Activated CD4-positive, CD25-positive, alpha-beta regulatory T cell treated with anti-CD3 and anti-CD28 coated beads, Interleukin-2, amount 50 U/mL, for 16 hours (primary cell): ENCODE measurements at regions not wholly inside any gene's neighbourhood (a gene's known extent, or its start where the extent isn't known, plus 50 kb on each side); places are given as distances from the start of the nearest gene placed in this dataset.
"Not testable (repeated sequence)": the region's sequence is repeated elsewhere in the genome, so short reads cannot be mapped to it uniquely, and the experiment has no call there.

ENCODE experiments used
- DNase-seq: peaks from one replicate; pipeline ENCODE4 v3.0.0-alpha.2; 2020; ENCODE audit warnings: low read depth, low spot score

DNA sequence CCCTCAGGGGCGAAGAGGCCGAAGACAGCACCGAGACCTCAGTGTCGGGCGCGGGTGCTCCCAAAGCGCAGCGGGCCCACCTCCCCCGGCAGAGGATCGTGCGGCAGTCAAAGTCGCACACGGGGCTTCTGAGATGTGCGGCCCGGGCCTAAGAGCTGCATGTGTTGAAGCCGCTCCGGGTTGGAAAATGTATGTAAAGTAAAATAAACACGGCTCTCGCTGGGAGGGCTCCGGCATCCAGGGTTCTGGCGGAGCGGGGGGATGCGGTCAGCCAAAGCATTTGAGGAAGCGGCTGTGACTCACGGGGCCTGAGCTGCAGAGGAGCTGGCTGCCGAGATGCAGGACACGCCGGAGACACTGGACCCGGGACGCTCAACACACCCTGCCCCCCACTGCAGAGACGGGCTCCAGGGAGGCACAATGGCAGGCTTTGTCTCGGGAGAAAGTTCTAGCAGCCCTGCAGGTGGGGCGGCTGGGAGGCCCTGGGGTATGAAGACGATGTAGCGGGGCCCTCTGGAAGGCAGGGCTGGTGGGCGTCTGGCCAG is 185.8 kb downstream of the NPIPB11 start:
- DNase-seq: not testable (repeated sequence)

GRCh38 chr16:29219966-29220646 is 186.4 kb downstream of the NPIPB11 start:
- not testable (repeated sequence) for DNase-seq

DNA sequence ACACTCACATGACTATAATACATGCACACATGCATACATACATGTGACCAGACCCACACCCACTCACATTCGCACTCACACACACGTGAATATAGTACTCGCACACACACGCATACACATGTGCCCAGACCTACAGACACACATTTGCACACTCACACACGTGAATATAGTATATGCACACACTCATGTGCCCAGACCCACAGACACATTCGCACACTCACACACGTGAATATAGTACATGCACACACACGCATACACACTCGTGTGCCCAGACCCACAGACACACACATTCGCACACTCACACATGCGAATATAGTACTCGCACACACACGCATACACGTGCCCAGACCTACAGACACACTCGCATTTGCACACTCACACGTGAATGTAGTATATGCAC is 186.9 kb downstream of the NPIPB11 start:
- not testable (repeated sequence) for DNase-seq

DNA sequence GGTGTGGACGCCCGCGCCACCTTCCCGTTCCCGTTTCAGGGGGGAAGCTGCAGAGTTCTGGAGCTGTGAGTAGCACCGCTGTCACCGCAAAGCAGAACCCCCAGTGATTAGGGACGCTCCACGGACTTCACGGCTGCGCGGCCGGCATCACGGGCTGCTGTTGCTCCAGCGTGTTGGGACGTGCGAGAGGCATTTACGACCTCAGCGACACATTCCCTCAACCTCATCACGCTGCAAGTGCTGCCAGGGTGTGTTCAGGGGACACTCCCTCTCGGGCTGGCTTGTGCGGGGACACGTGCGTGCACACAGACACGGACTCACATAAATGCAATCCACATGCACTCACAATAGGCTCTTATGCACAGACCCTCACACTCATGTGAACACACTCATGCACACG is 187.9 kb downstream of the NPIPB11 start:
- DNase-seq: not testable (repeated sequence)

DNA sequence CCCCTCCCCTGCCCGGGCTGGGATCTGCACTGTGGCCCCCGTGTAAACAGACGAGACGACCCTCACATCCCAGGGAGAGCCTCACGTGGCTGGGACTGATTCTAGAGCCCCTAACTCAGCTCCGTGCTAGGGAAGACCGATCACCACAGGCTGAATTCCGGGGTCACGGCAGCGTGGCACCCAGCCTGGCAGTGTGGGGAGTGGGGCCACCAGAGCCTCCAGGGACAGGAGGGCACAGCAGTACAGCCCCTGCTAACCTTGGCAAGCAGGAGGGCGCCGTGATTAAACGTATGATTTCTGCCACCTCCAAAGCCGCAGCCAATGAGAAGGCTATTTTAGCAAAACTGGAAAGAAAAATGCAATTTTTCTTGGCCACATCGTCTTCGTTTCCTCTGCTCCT is 188.3 kb downstream of the NPIPB11 start:
- not testable (repeated sequence) for DNase-seq

DNA sequence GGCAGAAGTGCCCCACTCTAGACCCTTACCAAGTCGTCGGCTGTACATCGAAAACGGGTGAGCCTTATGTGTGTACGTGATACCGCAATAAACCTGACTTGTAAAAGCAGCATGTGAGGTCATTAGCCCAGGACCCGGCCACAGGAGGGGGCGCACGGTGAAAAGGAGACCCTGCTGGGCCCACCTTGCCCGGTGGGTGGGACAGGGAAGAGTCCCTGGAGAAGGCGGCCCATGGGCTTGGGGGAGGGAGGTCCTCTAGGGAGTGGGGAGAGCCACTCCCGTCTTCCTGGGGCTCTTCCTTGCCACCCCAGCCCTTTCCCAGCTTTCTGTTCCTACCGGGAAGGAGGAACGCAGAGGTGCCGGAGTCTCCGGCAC is 188.8 kb downstream of the NPIPB11 start:
- not testable (repeated sequence) for DNase-seq

DNA sequence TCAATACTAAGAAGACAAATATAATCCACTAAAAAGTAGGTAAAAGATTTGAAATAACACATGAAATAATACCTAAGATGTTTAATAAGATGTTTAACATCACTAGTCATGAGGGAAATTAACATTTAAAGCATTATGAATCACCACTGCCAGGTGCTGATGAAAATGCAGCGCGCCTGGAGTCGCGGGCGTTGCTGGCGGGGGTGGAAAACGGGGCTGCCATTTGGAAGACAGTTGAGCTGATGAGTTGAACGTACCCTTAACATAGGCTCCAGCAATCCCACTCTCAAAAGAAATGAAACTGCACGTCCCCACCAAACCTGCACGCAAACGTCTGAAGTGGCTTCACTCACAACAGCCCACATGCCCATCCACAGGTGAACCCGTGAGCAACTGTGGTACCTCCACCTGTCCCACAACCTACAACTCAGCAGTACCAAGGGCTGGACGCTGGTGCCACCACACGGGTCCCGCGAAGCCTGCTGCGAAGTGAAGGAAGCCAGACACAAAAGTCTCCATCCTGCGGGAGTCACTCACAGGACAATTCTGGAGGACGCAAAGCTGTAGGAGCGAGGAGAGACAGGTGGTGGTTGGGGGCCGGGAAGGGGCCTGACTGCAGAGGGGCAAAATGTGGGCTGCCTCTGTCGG is 189.3 kb downstream of the NPIPB11 start:
- DNase-seq: not testable (repeated sequence)

- DNase-seq: not testable (repeated sequence)
Measured at GRCh38 chr16:29213770-29214169, 192.7 kb downstream of the NPIPB11 start.

GRCh38 chr16:29213251-29213650 is 193.3 kb downstream of the NPIPB11 start:
- DNase-seq: not testable (repeated sequence)

- not testable (repeated sequence) for DNase-seq
Measured at GRCh38 chr16:29212084-29213027, 194.2 kb downstream of the NPIPB11 start.

GRCh38 chr16:29211456-29211855 is 195.1 kb downstream of the NPIPB11 start:
- not testable (repeated sequence) for DNase-seq

- DNase-seq: not testable (repeated sequence)
Measured at GRCh38 chr16:29210299-29211150, 196.0 kb downstream of the NPIPB11 start.

DNA sequence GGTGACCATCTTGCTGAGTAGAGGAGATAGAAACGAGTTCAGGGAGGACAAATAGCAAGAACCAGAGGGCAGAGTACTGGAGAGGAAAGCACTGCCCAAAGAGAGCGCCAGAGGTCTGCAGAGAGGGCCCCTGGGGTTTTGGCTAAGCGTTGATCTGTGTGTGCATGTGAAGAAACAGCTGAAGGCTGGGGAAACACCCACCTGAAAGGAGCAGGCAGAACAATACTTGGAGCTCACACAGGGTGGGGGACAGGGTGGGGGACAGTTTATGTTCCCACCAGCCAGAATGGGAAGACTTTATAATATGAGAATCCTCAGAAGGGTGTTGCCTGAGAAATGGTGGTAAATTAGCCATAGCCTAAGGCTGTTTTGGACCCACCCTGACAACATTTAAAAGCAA is 200.4 kb downstream of the NPIPB11 start:
- DNase-seq: not testable (repeated sequence)

GRCh38 chr16:29205151-29205550 is 201.4 kb downstream of the NPIPB11 start:
- not testable (repeated sequence) for DNase-seq

GRCh38 chr16:29204806-29205135 is 201.7 kb downstream of the NPIPB11 start:
- no peak for DNase-seq

GRCh38 chr16:29203933-29204805 is 202.3 kb downstream of the NPIPB11 start:
- not testable (repeated sequence) for DNase-seq

DNA sequence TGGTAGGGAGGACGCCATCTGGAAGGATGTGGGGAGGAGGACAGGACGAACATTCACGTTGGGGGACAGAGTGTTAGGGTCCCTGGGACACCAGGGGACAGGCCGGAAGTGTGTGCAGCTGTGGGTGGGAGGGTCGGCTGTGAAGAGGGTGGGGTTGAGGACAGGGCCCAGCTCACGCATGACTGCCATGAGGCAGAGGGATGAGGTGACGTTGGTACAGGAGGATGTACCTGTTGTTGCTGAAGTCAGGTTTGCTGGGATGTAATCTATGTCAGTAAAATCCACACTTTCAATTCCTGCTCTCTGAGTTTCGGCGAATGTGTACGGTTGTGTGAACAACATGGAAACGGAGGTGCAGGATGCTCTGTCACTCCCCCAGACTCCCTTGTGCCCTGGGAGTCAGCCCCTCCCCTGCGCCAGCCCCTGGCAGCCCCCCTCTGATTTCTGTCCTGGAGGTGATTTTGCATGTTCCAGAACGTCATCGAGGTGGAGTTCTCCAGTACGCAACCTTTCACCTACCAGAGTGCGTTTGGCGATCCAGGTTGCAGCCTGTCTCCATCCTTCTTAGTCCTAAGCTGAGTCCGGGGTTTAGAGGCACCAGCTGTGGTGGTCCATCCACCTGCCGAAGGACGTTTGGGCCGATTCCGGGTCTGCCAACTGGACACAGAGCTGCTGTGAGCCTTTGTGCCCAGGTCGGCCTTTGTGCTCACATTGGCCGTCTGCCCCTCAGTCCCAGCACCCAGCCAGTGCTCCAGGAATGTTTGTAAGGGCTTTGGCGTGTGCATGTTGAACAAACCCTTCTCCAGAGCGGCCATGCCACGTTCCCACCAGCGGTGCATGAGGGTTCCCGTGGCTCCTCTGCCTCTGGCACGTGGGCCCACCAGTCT is 203.2 kb downstream of the NPIPB11 start:
- DNase-seq: not testable (repeated sequence)

- DNase-seq: not testable (repeated sequence)
Measured at GRCh38 chr16:29202642-29203041, 203.9 kb downstream of the NPIPB11 start.
